Activated CD4-positive, alpha-beta T cell treated with anti-CD3 and anti-CD28 coated beads for 36 hours (primary cell): ENCODE measurements at regions not wholly inside any gene's neighbourhood (a gene's known extent, or its start where the extent isn't known, plus 50 kb on each side); places are given as distances from the start of the nearest gene placed in this dataset.
"Not testable (repeated sequence)": the region's sequence is repeated elsewhere in the genome, so short reads cannot be mapped to it uniquely, and the experiment has no call there.

Experiments
- ATAC-seq: fragments of 200-7000 bp; cut with Tn5 transposase; one replicate; pipeline ENCODE4 v1.10.0; 2021; ENCODE audit warnings: mild to moderate bottlenecking, moderate library complexity
- CTCF ChIA-PET: fragments of 350-600 bp; sonication (Branson Sonifier 250); formaldehyde crosslinking; loops from one replicate; lab custom pipeline; 2021; ENCODE audit warnings: antibody characterized with exemption; lab: Charles Lee
- POLR2A ChIA-PET: fragments of 350-600 bp; sonication (Branson Sonifier 250); formaldehyde crosslinking; loops from one replicate; lab custom pipeline; 2021; ENCODE audit warnings: antibody characterized with exemption, inconsistent platforms; lab: Charles Lee
- DNase-seq: peaks from one replicate; pipeline ENCODE4 v3.0.0-alpha.2; 2020
- H3K27ac Mint-ChIP-seq: one replicate; pipeline ENCODE4 v1.8.0; 2021; ENCODE audit warnings: mixed read lengths
- H3K27me3 Mint-ChIP-seq: one replicate; pipeline ENCODE4 v1.8.0; 2021; ENCODE audit warnings: mixed read lengths
- H3K36me3 Mint-ChIP-seq: one replicate; pipeline ENCODE4 v1.8.0; 2021; ENCODE audit warnings: low read depth, mixed read lengths
- H3K4me1 Mint-ChIP-seq: one replicate; pipeline ENCODE4 v1.8.0; 2021; ENCODE audit warnings: mixed read lengths
- H3K4me3 Mint-ChIP-seq: one replicate; pipeline ENCODE4 v1.8.0; 2021; ENCODE audit warnings: mild to moderate bottlenecking, moderate library complexity, mixed read lengths
- H3K9me3 Mint-ChIP-seq: one replicate; pipeline ENCODE4 v1.8.0; 2021; ENCODE audit warnings: low read depth, mixed read lengths
- intact Hi-C, 2 experiments: fragments of 100-400 bp; cut with DNase I in 1 of 2; cut with micrococcal nuclease in 1 of 2; formaldehyde crosslinking; loops; one replicate each; pipeline versions ENCODE4 v1.14.2 to v1.15.1; 2022 to 2024; cut with DNase I, micrococcal nuclease

- ATAC-seq (no peak), DNase-seq (no peak)
- CTCF ChIA-PET = interaction anchor here (0.9 kb wide), 1 partner anchor 12 kb away, joined by 4 read pairs; no protein-coding TSS in a partner anchor
- POLR2A ChIA-PET = no interaction called here
- no peak overlapping the region for H3K27ac Mint-ChIP-seq
- no peaks in the 10 kb centered on the region for H3K4me1 Mint-ChIP-seq
- H3K36me3 Mint-ChIP-seq = no peaks in the 10 kb centered on the region
- H3K4me3 Mint-ChIP-seq = no peak overlapping the region
- H3K27me3 Mint-ChIP-seq = peaks cover 15% of the 10 kb centered on the region
- H3K9me3 Mint-ChIP-seq = peaks cover 18% of the 10 kb centered on the region
- intact Hi-C loops = no loop called here
Measured at GRCh38 chr14:88952901-88953300, 128.4 kb downstream of the TTC8 start.

GRCh38 chr14:88955455-88955854 lies 131.0 kb downstream of the TTC8 start:
- peaks cover 17% of the 10 kb centered on the region for H3K9me3 Mint-ChIP-seq

GRCh38 chr14:88960496-88960895 lies 136.0 kb downstream of the TTC8 start:
- H3K4me1 Mint-ChIP-seq = no peaks in the 10 kb centered on the region
- H3K27ac Mint-ChIP-seq = no peak overlapping the region
- DNase-seq (no peak), ATAC-seq (no peak)
- H3K4me3 Mint-ChIP-seq = no peak overlapping the region
- H3K27me3 Mint-ChIP-seq = peaks cover 13% of the 10 kb centered on the region
- no peaks in the 10 kb centered on the region for H3K9me3 Mint-ChIP-seq
- ChIA-PET POLR2A (no interaction called here), CTCF (interaction anchor here (0.6 to 1.4 kb wide), 3 partner anchors 28 to 318 kb away, joined by 3 to 4 read pairs (median 3); no protein-coding TSS in a partner anchor)
- no peaks in the 10 kb centered on the region for H3K36me3 Mint-ChIP-seq
- intact Hi-C loops = no loop called here

More at GRCh38 chr14:88955455-88955854, 131.0 kb downstream of the TTC8 start:
- intact Hi-C loops = no loop called here
- CTCF ChIA-PET = no interaction called here
- Mint-ChIP-seq H3K4me3 (no peak overlapping the region), H3K36me3 (no peaks in the 10 kb centered on the region), H3K27ac (no peak overlapping the region), H3K4me1 (no peaks in the 10 kb centered on the region), H3K27me3 (peaks cover 10% of the 10 kb centered on the region)
- POLR2A ChIA-PET = no interaction called here
- ATAC-seq (no peak), DNase-seq (no peak)

- ATAC-seq = no peak
- Mint-ChIP-seq H3K27me3 (peaks cover 13% of the 10 kb centered on the region), H3K9me3 (no peaks in the 10 kb centered on the region), H3K4me3 (no peak overlapping the region), H3K4me1 (no peaks in the 10 kb centered on the region), H3K36me3 (no peaks in the 10 kb centered on the region), H3K27ac (no peak overlapping the region)
- no peak for DNase-seq
- ChIA-PET CTCF (no interaction called here), POLR2A (no interaction called here)
- intact Hi-C loops = no loop called here
Measured at GRCh38 chr14:88961214-88961613, 136.8 kb downstream of the TTC8 start.

- ChIA-PET CTCF (no interaction called here), POLR2A (no interaction called here)
- Mint-ChIP-seq H3K9me3 (no peaks in the 10 kb centered on the region), H3K27me3 (peaks cover 9% of the 10 kb centered on the region), H3K27ac (no peak overlapping the region), H3K4me3 (no peak overlapping the region), H3K36me3 (no peaks in the 10 kb centered on the region), H3K4me1 (no peaks in the 10 kb centered on the region)
- intact Hi-C loops = no loop called here
- no peak for ATAC-seq
- DNase-seq = no peak
Measured at GRCh38 chr14:88962356-88962755, 137.9 kb downstream of the TTC8 start.

GRCh38 chr14:88967299-88967698 lies 142.8 kb downstream of the TTC8 start:
- no peaks in the 10 kb centered on the region for H3K4me1 Mint-ChIP-seq
- no peaks in the 10 kb centered on the region for H3K36me3 Mint-ChIP-seq
- no peak overlapping the region for H3K4me3 Mint-ChIP-seq
- intact Hi-C loops = no loop called here
- DNase-seq (no peak), ATAC-seq (no peak)
- peaks cover 10% of the 10 kb centered on the region for H3K27me3 Mint-ChIP-seq
- no peaks in the 10 kb centered on the region for H3K9me3 Mint-ChIP-seq
- POLR2A ChIA-PET = no interaction called here
- H3K27ac Mint-ChIP-seq = no peak overlapping the region
- CTCF ChIA-PET = interaction anchor here (0.6 kb wide), 1 partner anchor 1674 kb away, joined by 3 read pairs; no protein-coding TSS in a partner anchor

GRCh38 chr14:88975043-88975830 lies 150.8 kb downstream of the TTC8 start:
- peaks cover 26% of the 10 kb centered on the region for H3K27me3 Mint-ChIP-seq
- DNase-seq = no peak
- ChIA-PET CTCF (no interaction called here), POLR2A (interaction anchor here (0.6 kb wide), 1 partner anchor 612 kb away, joined by 4 read pairs; no protein-coding TSS in a partner anchor)
- H3K4me3 Mint-ChIP-seq = no peak overlapping the region
- no peak for ATAC-seq
- H3K36me3 Mint-ChIP-seq = no peaks in the 10 kb centered on the region
- no peaks in the 10 kb centered on the region for H3K9me3 Mint-ChIP-seq
- H3K4me1 Mint-ChIP-seq = no peaks in the 10 kb centered on the region
- H3K27ac Mint-ChIP-seq = no peak overlapping the region
- intact Hi-C loops = no loop called here

GRCh38 chr14:88975926-88976325 lies 151.5 kb downstream of the TTC8 start:
- POLR2A ChIA-PET = no interaction called here
- no peak for ATAC-seq
- H3K27me3 Mint-ChIP-seq = peaks cover 27% of the 10 kb centered on the region
- intact Hi-C loops = no loop called here
- H3K4me3 Mint-ChIP-seq = no peak overlapping the region
- no peak for DNase-seq
- no peak overlapping the region for H3K27ac Mint-ChIP-seq
- CTCF ChIA-PET = no interaction called here
- no peaks in the 10 kb centered on the region for H3K4me1 Mint-ChIP-seq
- no peaks in the 10 kb centered on the region for H3K36me3 Mint-ChIP-seq
- no peaks in the 10 kb centered on the region for H3K9me3 Mint-ChIP-seq

- POLR2A ChIA-PET, H3K4me1 Mint-ChIP-seq, H3K9me3 Mint-ChIP-seq, H3K27ac Mint-ChIP-seq, H3K36me3 Mint-ChIP-seq, intact Hi-C loops, H3K4me3 Mint-ChIP-seq, ATAC-seq, DNase-seq: not testable (repeated sequence)
- CTCF ChIA-PET = interaction anchor here (0.5 kb wide), 1 partner anchor 85 kb away, joined by 3 read pairs; no protein-coding TSS in a partner anchor
- H3K27me3 Mint-ChIP-seq = peaks cover 29% of the 10 kb centered on the region
Measured at GRCh38 chr14:88980907-88981306, 156.5 kb downstream of the TTC8 start.

GRCh38 chr14:88981948-88982347 lies 157.5 kb downstream of the TTC8 start:
- DNase-seq = no peak
- H3K4me1 Mint-ChIP-seq = no peaks in the 10 kb centered on the region
- ChIA-PET POLR2A (no interaction called here), CTCF (no interaction called here)
- ATAC-seq = no peak
- H3K27me3 Mint-ChIP-seq = peaks cover 27% of the 10 kb centered on the region
- no peaks in the 10 kb centered on the region for H3K36me3 Mint-ChIP-seq
- no peak overlapping the region for H3K4me3 Mint-ChIP-seq
- intact Hi-C loops = no loop called here
- no peak overlapping the region for H3K27ac Mint-ChIP-seq
- H3K9me3 Mint-ChIP-seq = peaks cover 5% of the 10 kb centered on the region

- Mint-ChIP-seq H3K36me3 (no peaks in the 10 kb centered on the region), H3K4me3 (no peak overlapping the region), H3K9me3 (peaks cover 5% of the 10 kb centered on the region), H3K27ac (no peak overlapping the region), H3K27me3 (peaks cover 15% of the 10 kb centered on the region), H3K4me1 (no peaks in the 10 kb centered on the region)
- ChIA-PET POLR2A (no interaction called here), CTCF (interaction anchor here (0.5 to 1.2 kb wide), 3 partner anchors 43 to 956 kb away, joined by 3 to 4 read pairs (median 3); no protein-coding TSS in a partner anchor)
- no peak for ATAC-seq
- intact Hi-C loops = no loop called here
- DNase-seq = no peak
Measured at GRCh38 chr14:88983755-88984154, 159.3 kb downstream of the TTC8 start.

- no peaks in the 10 kb centered on the region for H3K4me1 Mint-ChIP-seq
- no peak overlapping the region for H3K4me3 Mint-ChIP-seq
- peaks cover 2% of the 10 kb centered on the region for H3K27me3 Mint-ChIP-seq
- H3K9me3 Mint-ChIP-seq = peaks cover 5% of the 10 kb centered on the region
- intact Hi-C loops = no loop called here
- H3K27ac Mint-ChIP-seq = no peak overlapping the region
- no peaks in the 10 kb centered on the region for H3K36me3 Mint-ChIP-seq
- ChIA-PET CTCF (no interaction called here), POLR2A (no interaction called here)
- ATAC-seq (no peak), DNase-seq (no peak)
Measured at GRCh38 chr14:88985654-88986053, 161.2 kb downstream of the TTC8 start.
